ENCODE measurements at regions not wholly inside any gene's neighbourhood (a gene's known extent, or its start where the extent isn't known, plus 50 kb on each side); places are given as distances from the start of the nearest gene placed in this dataset.

DNA sequence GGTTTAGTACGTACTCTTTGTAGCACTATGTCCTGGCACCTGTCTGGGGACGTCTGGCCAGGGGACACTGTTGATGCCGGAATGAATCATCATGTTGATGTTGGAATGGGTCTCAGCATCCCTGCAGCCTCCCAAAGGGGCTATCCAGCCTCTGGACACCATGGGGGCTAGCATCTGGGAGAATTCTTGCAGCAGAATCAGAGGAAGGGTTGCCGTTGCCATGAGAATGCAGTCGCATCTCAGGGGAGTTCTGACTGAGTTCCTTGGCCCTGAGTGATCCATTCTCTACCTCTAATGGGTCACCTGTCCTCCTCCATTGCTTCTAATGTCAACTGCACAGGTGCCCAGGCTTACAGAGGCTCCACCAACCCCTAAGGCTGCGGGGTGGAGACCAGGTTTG, 129.1 kb downstream of the UQCRFS1 start:
- TF ChIP-seq CTCF (IDR thresholded peaks at IDR 0.05) (no peak), E2F5 (CRISPR knock-in tag; IDR thresholded peaks at IDR 0.05) (no peak), CREB1 (CRISPR knock-in tag; IDR thresholded peaks at IDR 0.05) (no peak), ZSCAN18 (CRISPR knock-in tag; IDR thresholded peaks at IDR 0.05) (no peak), ZNF232 (CRISPR knock-in tag; IDR thresholded peaks at IDR 0.05) (no peak)

All from WTC11 (cell line).